HG02610 (cell line): ENCODE measurements at regions not wholly inside any gene's neighbourhood (a gene's known extent, or its start where the extent isn't known, plus 50 kb on each side); places are given as distances from the start of the nearest gene placed in this dataset.
"Not testable (repeated sequence)": the region's sequence is repeated elsewhere in the genome, so short reads cannot be mapped to it uniquely, and the experiment has no call there.

Experiments used
- ATAC-seq: cut with Tn5 transposase; IDR thresholded peaks from one replicate; pipeline ENCODE4 v1.9.1; 2021; ENCODE audit warnings: mild to moderate bottlenecking, moderate library complexity; ENCODE audit not compliant: unreplicated experiment

GRCh38 chr7:47191316-47191715, 390.6 kb downstream of the TNS3 start:
- no peak for ATAC-seq

GRCh38 chr7:47190462-47190861, 391.4 kb downstream of the TNS3 start:
- ATAC-seq, result no peak

GRCh38 chr7:47188653-47189315, 393.1 kb downstream of the TNS3 start:
- ATAC-seq, result no peak

GRCh38 chr7:47188136-47188535, 393.8 kb downstream of the TNS3 start:
- ATAC-seq, result no peak

- peak; percentile 74 for ATAC-seq
These were observed 395.6 kb downstream of the TNS3 start for GRCh38 chr7:47186316-47186715.

GRCh38 chr7:47185839-47186238, 396.1 kb downstream of the TNS3 start:
- ATAC-seq, result no peak

- ATAC-seq, result no peak
These were observed 396.7 kb downstream of the TNS3 start for GRCh38 chr7:47185170-47185569.

- ATAC-seq, result no peak
These were observed 397.9 kb downstream of the TNS3 start for GRCh38 chr7:47183862-47184590.

GRCh38 chr7:47181746-47182361, 400.1 kb downstream of the TNS3 start:
- ATAC-seq, result no peak

- no peak for ATAC-seq
These were observed 401.4 kb downstream of the TNS3 start for GRCh38 chr7:47180516-47180826.

GRCh38 chr7:47179812-47180515, 401.9 kb downstream of the TNS3 start:
- no peak for ATAC-seq

- ATAC-seq, result not testable (repeated sequence)
These were observed 409.0 kb downstream of the TNS3 start for GRCh38 chr7:47172602-47173539.

GRCh38 chr7:47170516-47170915, 411.4 kb downstream of the TNS3 start:
- ATAC-seq, result no peak

- ATAC-seq, result no peak
These were observed 427.1 kb downstream of the TNS3 start for GRCh38 chr7:47154791-47155190.

- no peak for ATAC-seq
These were observed 428.3 kb downstream of the TNS3 start for GRCh38 chr7:47153576-47153975.

- no peak for ATAC-seq
These were observed 428.9 kb downstream of the TNS3 start for GRCh38 chr7:47153058-47153457.

GRCh38 chr7:47152307-47152706, 429.6 kb downstream of the TNS3 start:
- ATAC-seq, result no peak

GRCh38 chr7:47150497-47151260, 431.2 kb downstream of the TNS3 start:
- ATAC-seq, result no peak

- no peak for ATAC-seq
These were observed 431.9 kb downstream of the TNS3 start for GRCh38 chr7:47149971-47150370.
